Fibroblast of the aortic adventitia (primary cell): ENCODE measurements at regions not wholly inside any gene's neighbourhood (a gene's known extent, or its start where the extent isn't known, plus 50 kb on each side); places are given as distances from the start of the nearest gene placed in this dataset.
A peak's percentile ranks its signal among the peaks of the same experiment; 100 is the strongest.

Source experiments
- DNase-seq: peaks from one replicate; pipeline ENCODE4 v3.0.0-alpha.2; 2010; ENCODE audit warnings: low read depth
- H3K4me3 ChIP-seq: 2 replicates; pipeline ENCODE4 v1.5.1; 2011; ENCODE audit warnings: low read depth, mild to moderate bottlenecking, control low read depth, low read length, moderate library complexity
- TF ChIP-seq, protein P1 (sequence below): IDR thresholded peaks from 2 replicates; pipeline ENCODE4 v1.5.1; 2011; ENCODE audit warnings: mild to moderate bottlenecking, low read length, control low read depth, inconsistent platforms; ENCODE audit not compliant: insufficient read depth

DNA sequence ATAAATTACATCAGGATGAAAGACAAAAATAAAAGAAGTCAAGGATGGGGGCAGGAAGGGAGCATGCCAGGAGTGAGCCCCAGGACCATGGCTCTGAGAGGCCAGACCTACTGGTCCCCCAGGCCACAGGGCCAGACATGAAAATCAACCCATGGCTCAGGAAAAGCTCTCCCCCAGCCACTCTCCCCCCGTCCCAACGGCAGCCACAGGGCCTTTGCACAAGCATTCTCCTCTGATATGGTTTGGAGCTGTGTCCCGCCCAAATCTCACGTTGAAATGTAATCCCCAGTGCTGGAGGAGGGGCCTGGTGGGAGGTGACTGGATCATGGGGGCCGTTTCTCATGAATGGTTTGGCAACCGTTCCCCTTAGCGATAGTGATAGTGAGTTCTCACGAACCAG lies 80.8 kb upstream of the ANO1 start:
- no peak for DNase-seq
- TF ChIP-seq, protein P1, sequence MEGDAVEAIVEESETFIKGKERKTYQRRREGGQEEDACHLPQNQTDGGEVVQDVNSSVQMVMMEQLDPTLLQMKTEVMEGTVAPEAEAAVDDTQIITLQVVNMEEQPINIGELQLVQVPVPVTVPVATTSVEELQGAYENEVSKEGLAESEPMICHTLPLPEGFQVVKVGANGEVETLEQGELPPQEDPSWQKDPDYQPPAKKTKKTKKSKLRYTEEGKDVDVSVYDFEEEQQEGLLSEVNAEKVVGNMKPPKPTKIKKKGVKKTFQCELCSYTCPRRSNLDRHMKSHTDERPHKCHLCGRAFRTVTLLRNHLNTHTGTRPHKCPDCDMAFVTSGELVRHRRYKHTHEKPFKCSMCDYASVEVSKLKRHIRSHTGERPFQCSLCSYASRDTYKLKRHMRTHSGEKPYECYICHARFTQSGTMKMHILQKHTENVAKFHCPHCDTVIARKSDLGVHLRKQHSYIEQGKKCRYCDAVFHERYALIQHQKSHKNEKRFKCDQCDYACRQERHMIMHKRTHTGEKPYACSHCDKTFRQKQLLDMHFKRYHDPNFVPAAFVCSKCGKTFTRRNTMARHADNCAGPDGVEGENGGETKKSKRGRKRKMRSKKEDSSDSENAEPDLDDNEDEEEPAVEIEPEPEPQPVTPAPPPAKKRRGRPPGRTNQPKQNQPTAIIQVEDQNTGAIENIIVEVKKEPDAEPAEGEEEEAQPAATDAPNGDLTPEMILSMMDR, result no peak
- no peak overlapping the region for H3K4me3 ChIP-seq

DNA sequence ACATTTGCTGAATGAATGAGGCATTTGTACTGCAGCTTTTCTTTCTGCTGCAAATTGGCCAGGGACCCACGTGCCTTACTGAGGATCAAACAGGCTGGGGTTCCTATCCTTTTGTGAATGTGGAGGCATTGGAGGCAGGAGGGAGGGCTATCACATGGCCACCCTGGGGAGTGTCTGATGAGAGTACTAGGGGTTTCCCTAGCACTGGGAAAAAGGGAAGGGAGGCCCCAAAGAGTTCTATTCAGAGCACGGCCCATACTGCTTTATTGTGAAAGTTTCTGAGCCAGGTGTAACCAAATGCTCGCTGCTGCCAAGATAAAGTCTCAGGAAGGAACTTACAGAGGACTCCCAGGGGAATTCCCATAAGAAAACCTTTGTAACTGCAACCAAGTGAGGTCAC lies 78.4 kb upstream of the ANO1 start:
- H3K4me3 ChIP-seq, result no peak overlapping the region
- DNase-seq, result no peak
- TF ChIP-seq, protein P1, result no peak

DNA sequence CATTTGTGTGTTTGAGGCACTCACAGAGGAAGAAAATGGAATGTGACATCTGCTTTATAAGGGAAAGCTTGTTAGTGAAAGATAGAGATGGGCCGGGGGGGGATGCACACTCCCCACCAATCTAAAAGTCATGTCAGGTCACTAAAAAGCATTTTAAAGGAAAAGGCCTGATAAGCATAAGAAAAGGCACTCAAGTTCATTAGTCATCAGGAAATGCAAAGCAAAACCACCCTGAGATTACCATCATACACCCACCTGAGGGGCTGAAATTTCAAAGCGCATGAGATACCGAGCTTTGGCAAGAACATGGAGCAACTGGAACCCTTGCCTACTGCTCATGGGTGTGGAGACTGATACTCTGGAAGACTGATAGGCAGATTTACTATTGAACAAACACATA lies 77.9 kb upstream of the ANO1 start:
- TF ChIP-seq, protein P1, result no peak
- no peak overlapping the region for H3K4me3 ChIP-seq
- DNase-seq, result no peak

DNA sequence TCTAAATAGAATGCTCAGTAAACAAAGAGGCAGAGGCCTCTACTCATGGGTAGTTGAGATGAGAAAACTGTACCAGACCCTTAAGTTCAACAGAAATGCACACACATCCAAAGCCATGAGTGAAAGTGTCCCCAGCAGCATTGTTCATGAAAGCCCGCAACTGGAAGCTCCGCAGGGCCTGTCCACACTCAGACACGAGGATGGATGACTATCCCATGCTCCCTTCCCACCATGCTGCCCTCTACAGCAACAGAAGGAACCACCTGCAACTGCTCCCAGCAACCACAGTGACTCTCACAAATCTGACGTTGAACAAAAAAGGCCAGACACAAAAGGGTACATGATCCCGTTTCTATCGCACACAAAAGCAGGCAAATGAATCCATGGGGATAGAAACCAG lies 76.9 kb upstream of the ANO1 start:
- DNase-seq, result no peak
- no peak overlapping the region for H3K4me3 ChIP-seq
- TF ChIP-seq, protein P1, result no peak

DNA sequence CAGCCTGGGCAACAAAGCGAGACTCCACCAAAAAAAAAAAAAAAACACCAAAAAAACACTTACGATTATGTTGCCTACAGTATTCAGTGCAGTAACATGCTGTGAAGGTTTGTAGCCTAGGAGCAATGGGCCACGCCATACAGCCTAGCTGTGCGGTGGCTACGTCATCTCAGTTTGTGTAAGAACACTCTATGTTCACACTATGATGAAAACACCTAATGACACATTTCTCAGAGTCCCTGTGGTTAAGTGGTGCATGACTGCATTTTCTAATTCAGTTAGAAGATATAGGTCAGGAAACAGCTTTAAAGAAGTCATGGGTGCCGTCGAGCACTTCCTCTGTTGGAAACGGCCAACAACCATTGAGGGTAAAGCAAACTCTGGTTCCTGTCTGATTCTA lies 75.7 kb upstream of the ANO1 start:
- TF ChIP-seq, protein P1, result no peak
- DNase-seq, result no peak
- no peak overlapping the region for H3K4me3 ChIP-seq

DNA sequence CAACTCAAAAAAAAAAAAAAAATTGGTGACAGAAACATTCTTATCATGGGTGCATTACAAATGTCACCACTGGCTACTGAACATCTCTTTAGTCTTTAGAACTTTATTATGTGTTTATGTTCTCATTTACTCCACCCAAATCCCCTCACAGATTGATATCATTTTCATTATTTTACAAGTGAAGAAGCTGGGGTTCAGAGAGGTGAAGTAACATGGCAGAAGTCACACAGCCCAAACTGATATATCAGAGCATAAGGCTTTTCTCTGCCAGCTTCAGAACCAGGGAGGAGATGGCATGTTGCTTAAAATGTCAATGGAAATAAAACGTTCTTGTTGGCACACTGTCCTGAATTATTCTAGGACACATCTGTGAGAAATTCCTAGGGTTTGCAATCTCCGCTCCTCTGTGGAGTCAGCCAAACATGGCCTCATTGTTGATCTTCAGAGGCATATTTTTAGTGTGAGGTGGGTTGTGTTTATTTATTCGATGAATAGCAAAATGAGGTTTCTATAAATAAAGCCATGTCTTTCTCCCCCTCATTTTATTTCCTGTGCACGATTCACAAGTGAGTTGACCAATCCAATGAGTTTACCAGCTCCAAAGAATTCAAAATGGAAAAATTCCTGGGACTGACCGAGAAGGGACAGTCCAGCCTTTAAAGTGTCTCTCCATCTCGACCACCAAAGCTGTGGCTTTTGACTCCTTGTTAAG lies 72.9 kb upstream of the ANO1 start:
- TF ChIP-seq, protein P1, result no peak
- H3K4me3 ChIP-seq, result no peak overlapping the region
- DNase-seq, result peak; percentile 50

DNA sequence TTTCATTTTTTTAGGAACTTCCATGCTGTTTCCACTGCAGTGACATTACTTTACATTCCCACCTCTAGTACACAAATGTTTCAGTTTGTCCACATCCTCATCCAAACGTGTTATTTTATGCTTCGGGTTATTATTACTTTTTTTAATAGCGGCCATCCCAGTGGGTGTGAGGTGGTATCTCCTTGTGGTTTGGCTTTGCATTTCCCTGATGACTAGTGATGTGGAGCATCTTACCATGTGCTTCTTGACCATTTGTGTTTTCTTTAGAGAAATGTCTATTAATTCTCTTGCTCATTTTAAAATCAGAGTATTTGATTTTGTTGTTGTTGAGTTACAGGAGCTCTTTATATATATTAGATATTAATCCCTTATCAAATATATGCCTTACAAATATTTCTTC lies 70.3 kb upstream of the ANO1 start:
- DNase-seq, result no peak
- H3K4me3 ChIP-seq, result no peak overlapping the region
- TF ChIP-seq, protein P1, result no peak
